ENCODE measurements at regions not wholly inside any gene's neighbourhood (a gene's known extent, or its start where the extent isn't known, plus 50 kb on each side); places are given as distances from the start of the nearest gene placed in this dataset.

- no peak overlapping the region for H3K4me3 ChIP-seq
- TF ChIP-seq CTCF (IDR thresholded peaks at IDR 0.05) = no peak
- no peaks in the 10 kb centered on the region for H3K4me1 ChIP-seq
- no peak for ATAC-seq
- H3K36me3 ChIP-seq = no peaks in the 10 kb centered on the region
- intact Hi-C loops (cut with DNase I) = no loop called here
- DNase-seq = no peak
- H3K27ac ChIP-seq = no peak overlapping the region
- peaks cover 25% of the 10 kb centered on the region for H3K27me3 ChIP-seq
- H3K9me3 ChIP-seq = peaks cover 9% of the 10 kb centered on the region
Observed at GRCh38 chr1:25106352-25106751, 126.0 kb downstream of the SYF2 start.

GRCh38 chr1:25105836-25106235, 126.5 kb downstream of the SYF2 start:
- Histone ChIP-seq H3K4me1 (no peaks in the 10 kb centered on the region), H3K36me3 (no peaks in the 10 kb centered on the region), H3K27ac (no peak overlapping the region), H3K27me3 (peaks cover 25% of the 10 kb centered on the region), H3K9me3 (peaks cover 9% of the 10 kb centered on the region), H3K4me3 (no peak overlapping the region)
- no peak for DNase-seq
- no peak for ATAC-seq
- intact Hi-C loops (cut with DNase I) = no loop called here
- no peak for TF ChIP-seq CTCF (IDR thresholded peaks at IDR 0.05)

GRCh38 chr1:25104932-25105561, 127.3 kb downstream of the SYF2 start:
- intact Hi-C loops (cut with DNase I) = no loop called here

GRCh38 chr1:25103164-25103795, 129.0 kb downstream of the SYF2 start:
- no peaks in the 10 kb centered on the region for H3K4me1 ChIP-seq
- no peaks in the 10 kb centered on the region for H3K36me3 ChIP-seq
- intact Hi-C loops (cut with DNase I) = no loop called here
- H3K27ac ChIP-seq = no peak overlapping the region
- no peak for TF ChIP-seq CTCF (IDR thresholded peaks at IDR 0.05)
- no peaks in the 10 kb centered on the region for H3K9me3 ChIP-seq
- H3K4me3 ChIP-seq = no peak overlapping the region
- H3K27me3 ChIP-seq = peaks cover 25% of the 10 kb centered on the region
- DNase-seq (no peak), ATAC-seq (no peak)

More at GRCh38 chr1:25104932-25105561, 127.3 kb downstream of the SYF2 start:
- H3K4me3 ChIP-seq = no peak overlapping the region
- H3K9me3 ChIP-seq = peaks cover 9% of the 10 kb centered on the region
- TF ChIP-seq CTCF (IDR thresholded peaks at IDR 0.05) = no peak
- ATAC-seq = no peak
- H3K27ac ChIP-seq = no peak overlapping the region
- peaks cover 25% of the 10 kb centered on the region for H3K27me3 ChIP-seq
- no peaks in the 10 kb centered on the region for H3K36me3 ChIP-seq
- no peaks in the 10 kb centered on the region for H3K4me1 ChIP-seq
- no peak for DNase-seq

- peaks cover 11% of the 10 kb centered on the region for H3K27me3 ChIP-seq
- intact Hi-C loops (cut with DNase I) = no loop called here
- no peaks in the 10 kb centered on the region for H3K36me3 ChIP-seq
- no peak for ATAC-seq
- no peak for TF ChIP-seq CTCF (IDR thresholded peaks at IDR 0.05)
- no peaks in the 10 kb centered on the region for H3K4me1 ChIP-seq
- no peak overlapping the region for H3K4me3 ChIP-seq
- no peaks in the 10 kb centered on the region for H3K9me3 ChIP-seq
- H3K27ac ChIP-seq = no peak overlapping the region
- no peak for DNase-seq
Observed at GRCh38 chr1:25100151-25100833, 132.0 kb downstream of the SYF2 start.

Measured in upper lobe of right lung (tissue), 1 donor.